Dedifferentiated amniotic fluid mesenchymal stem cell (primary cell): ENCODE measurements at regions not wholly inside any gene's neighbourhood (a gene's known extent, or its start where the extent isn't known, plus 50 kb on each side); places are given as distances from the start of the nearest gene placed in this dataset.
"Not testable (repeated sequence)": the region's sequence is repeated elsewhere in the genome, so short reads cannot be mapped to it uniquely, and the experiment has no call there.

ENCODE experiments used
- DNase-seq: peaks from one replicate; pipeline ENCODE4 v3.0.0-alpha.2; 2016; ENCODE audit errors: extremely low spot score

DNA sequence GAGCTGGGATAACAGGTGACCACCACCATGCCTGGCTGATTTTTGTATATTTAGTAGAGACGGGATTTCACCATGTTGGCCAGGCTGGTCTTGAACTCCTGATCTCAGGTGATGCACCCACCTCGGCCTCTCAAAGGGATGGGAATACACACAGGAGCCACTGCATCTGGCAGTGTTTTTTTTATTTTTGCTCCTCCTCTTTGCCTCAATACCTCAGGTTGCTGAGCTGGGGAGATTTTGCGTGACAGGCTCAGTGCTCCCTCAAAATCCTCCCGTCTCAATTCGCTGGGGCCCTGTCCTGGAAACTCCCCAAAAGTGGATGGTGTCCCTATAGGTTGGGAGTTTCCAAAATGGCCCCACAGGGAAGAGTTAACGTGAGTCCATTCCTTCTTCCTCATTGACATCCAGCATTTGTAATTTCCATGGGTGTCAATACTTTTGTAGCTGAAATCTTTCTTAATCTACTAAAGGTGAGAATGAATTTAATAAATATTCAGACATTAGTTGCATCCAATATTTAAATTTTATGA is 71.8 kb downstream of the GGTLC2 start:
- no peak for DNase-seq

DNA sequence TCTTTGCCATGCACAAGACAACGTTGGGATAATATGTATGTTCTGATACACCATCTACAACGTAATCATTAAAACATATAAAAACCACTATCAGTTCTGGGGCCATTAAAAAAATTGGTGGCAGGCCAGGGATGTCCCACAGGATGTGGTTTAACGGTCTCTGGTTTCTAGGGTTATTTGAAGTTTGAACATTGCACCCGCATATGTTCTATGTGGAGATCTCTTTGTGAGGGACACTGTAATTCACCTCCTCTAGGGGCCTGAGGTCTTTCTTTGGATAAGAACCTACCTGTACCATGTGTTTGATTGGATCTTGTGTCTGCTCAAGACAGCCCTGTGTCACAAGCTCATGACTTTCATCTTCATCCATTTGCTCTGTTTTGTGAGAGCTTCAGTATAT is 73.2 kb downstream of the GGTLC2 start:
- no peak for DNase-seq

DNA sequence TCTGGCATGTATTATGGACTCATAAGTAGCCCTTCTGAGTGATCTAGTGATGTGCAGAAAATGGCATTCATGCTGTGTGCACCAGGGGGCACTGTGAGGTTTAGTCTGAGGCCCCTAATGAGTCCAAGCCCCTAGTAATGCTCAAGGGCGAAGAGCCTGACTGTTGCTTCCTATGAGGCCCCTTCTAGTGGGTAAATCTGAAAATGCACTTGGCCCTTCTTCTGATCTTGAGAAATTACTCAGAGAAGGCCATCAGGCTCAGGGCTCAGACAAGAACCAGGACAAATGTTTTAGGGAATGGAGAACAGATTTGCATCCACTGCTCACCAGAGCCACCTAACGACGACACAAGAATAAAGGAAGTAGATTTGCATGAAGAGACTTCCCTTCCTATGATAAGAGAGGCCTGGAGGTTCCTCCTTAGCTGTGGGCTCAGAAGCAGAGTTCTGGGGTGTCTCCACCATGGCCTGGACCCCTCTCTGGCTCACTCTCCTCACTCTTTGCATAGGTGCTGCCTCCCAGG is 75.8 kb downstream of the GGTLC2 start:
- DNase-seq: no peak

GRCh38 chr22:22720724-22721261 is 76.4 kb downstream of the GGTLC2 start:
- DNase-seq: no peak

GRCh38 chr22:22721681-22722354 is 77.4 kb downstream of the GGTLC2 start:
- DNase-seq: no peak

- no peak for DNase-seq
These were observed 84.0 kb downstream of the GGTLC2 start for GRCh38 chr22:22728382-22728781.

- DNase-seq: no peak
These were observed 86.4 kb downstream of the GGTLC2 start for GRCh38 chr22:22730655-22731373.

GRCh38 chr22:22731374-22731676 is 86.9 kb downstream of the GGTLC2 start:
- DNase-seq: no peak

GRCh38 chr22:22733006-22733405 is 88.6 kb downstream of the GGTLC2 start:
- not testable (repeated sequence) for DNase-seq

DNA sequence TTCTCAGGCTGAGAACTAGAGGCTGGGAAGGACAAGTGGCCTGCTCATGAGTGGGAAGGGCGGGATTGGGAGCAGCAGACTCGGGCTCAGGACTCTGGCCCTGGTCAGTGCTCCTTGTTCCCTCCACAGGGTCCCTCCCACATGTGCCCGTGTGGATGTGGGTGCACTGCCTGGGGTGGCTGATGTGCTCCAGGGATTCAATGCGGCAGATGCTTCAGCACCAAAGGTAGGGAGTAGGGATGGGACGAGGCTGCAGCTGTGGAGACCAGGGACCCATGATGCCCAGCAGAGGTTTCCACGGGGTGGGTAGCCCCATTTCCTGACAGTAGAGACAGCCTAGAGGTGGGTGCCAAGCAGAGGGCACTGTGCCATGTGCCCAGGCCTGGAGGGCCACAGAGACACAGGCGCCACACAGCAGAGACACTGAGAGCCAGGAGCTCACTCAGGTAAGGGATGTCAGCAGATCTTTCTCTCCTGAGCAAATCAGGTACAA is 89.5 kb downstream of the GGTLC2 start:
- DNase-seq: no peak

DNA sequence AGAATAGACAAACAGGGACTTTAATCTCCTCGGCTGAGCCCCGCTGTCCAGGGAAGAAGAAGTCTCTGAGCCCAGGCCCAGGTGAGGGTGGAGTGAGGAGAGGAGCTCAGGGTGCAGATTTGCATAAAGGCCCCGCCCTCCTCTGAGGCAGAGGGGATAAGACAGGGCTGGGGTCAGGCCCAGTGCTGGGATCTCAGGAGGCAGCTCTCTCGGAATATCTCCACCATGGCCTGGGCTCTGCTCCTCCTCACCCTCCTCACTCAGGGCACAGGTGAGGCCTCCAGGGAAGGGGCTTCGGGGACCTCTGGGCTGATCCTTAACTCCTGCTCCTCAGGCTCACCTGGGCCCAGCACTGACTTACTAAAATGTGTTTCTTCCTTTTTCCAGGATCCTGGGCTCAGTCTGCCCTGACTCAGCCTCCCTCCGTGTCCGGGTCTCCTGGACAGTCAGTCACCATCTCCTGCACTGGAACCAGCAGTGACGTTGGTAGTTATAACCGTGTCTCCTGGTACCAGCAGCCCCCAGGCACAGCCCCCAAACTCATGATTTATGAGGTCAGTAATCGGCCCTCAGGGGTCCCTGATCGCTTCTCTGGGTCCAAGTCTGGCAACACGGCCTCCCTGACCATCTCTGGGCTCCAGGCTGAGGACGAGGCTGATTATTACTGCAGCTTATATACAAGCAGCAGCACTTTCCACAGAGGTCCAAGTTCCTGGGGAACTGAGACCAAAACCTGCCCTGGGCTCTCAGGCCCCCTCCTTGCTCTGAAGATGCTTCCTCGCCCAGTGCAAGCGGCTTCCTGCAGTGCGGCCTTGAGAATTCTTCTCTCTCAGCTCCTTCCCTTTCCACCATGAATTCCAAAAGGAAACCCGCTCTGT is 90.2 kb downstream of the GGTLC2 start:
- DNase-seq: not testable (repeated sequence)

GRCh38 chr22:22735276-22735675 is 90.9 kb downstream of the GGTLC2 start:
- not testable (repeated sequence) for DNase-seq

GRCh38 chr22:22735695-22736611 is 91.5 kb downstream of the GGTLC2 start:
- DNase-seq: no peak

GRCh38 chr22:22737590-22737989 is 93.2 kb downstream of the GGTLC2 start:
- no peak for DNase-seq

- DNase-seq: no peak
These were observed 94.7 kb downstream of the GGTLC2 start for GRCh38 chr22:22738959-22739585.

DNA sequence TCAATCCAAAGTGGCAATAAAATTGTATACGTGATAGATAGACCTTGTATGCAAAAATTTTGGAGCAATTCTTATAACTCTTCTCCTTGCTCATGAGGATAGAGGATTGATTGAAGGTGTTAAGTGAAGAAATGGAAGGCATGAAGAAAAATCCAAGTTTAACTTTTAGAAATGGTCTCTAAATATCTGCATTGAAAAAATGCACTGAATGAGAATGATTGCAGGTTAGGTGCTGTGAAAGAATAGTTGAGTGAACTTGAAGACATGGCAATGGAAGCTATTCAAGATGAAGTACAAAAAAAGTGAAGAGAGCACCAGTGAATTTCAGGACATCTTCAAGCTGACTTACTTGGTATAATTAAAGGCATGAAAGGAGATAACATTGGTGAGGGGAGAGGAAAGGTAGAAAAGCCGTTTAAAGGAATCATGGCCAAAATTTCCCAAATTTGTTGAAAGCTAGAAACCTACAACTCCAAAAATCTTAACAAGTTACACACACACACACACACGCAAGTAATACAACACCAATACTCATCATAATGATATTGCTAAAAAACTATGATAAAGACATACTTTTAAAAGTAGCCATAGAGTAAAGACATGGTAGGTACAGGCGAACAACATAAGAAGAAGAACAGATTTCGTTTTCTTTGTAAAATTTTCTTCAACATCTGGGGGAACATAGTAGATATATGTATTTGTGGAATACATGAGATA is 96.3 kb downstream of the GGTLC2 start:
- no peak for DNase-seq

DNA sequence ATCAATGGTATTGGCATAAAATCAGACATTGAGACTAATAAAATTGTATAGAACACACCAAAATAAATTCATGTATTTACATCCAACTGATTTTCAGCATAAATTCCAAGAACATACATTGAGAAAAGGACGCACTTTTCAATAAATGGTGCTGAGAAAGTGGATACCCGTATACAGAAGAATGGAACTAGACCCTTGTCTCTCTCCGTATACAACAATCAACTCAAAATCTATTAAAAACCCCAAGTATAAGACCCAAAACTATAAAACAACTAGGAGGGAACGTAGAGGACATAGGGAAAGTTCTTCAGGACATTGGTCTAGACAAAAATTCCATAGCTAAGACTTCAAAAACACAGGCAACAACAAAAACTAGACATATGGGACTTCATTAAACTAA is 97.4 kb downstream of the GGTLC2 start:
- no peak for DNase-seq

DNA sequence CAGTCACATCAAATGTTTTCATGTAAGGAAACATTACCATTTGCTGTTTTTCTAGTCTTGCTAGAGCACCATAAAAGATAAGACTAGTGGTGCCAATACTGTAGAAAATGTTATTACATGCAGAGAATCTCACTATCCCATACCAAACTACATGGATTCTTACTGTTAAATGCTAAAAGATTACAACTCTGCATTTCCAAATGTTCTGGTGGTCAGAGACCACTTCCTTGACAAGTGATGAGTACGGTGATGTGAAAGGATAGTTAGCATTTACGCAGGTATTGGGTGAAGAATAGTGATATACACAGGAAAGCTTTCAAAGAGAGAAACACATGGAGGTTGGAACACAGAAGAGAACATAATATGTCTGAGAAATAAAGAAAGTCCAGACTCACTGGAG is 98.2 kb downstream of the GGTLC2 start:
- no peak for DNase-seq

DNA sequence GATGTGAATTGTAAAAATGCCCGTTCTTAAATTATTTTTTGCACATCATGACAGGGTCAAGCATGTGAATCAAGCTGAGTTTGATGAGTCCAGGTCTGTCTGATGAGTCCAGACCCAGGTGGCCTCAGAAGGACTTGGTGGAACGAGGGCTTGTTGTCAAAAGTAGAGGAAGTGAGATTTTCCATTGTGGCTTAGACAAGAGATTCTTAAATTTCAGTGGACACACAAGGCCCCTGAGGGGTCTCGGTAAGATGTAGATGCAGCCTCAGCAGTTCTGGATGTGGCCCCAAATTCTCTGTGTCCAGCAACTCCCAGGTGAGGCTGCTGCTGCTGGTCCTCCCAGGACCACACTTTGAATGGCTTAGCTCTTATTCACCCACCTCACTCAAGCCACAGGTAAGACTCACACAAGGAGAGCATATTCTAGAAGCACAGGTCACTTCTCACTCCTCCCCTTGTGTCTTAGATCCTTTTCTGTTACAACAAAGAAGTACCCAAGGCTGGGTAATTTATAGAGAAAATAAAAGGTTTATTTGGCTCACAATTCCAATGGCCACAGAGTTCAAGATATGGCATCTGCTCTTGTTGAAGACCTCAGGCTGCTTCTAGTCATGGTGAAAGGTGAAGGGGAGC is 98.8 kb downstream of the GGTLC2 start:
- no peak for DNase-seq
